GM18505 (cell line): ENCODE measurements at regions not wholly inside any gene's neighbourhood (a gene's known extent, or its start where the extent isn't known, plus 50 kb on each side); places are given as distances from the start of the nearest gene placed in this dataset.

ENCODE experiments used
- ATAC-seq: cut with Tn5 transposase; IDR thresholded peaks from one replicate; pipeline ENCODE4 v1.9.1; 2021; ENCODE audit not compliant: unreplicated experiment
- POLR2A ChIP-seq: IDR thresholded peaks from 4 replicates; pipeline ENCODE4 v1.6.1; 2011; ENCODE audit warnings: borderline replicate concordance; ENCODE audit not compliant: insufficient read depth, insufficient read length; ENCODE audit errors: extremely low read depth

GRCh38 chr10:105356626-105357025, 715.5 kb downstream of the SORCS3 start:
- ATAC-seq: no peak
- TF ChIP-seq POLR2A: no peak

GRCh38 chr10:105354010-105354409, 712.9 kb downstream of the SORCS3 start:
- TF ChIP-seq POLR2A: no peak
- no peak for ATAC-seq

GRCh38 chr10:105352827-105353226, 711.7 kb downstream of the SORCS3 start:
- no peak for ATAC-seq

GRCh38 chr10:105352281-105352680, 711.2 kb downstream of the SORCS3 start:
- ATAC-seq: no peak
- TF ChIP-seq POLR2A: no peak

More at GRCh38 chr10:105352827-105353226, 711.7 kb downstream of the SORCS3 start:
- no peak for TF ChIP-seq POLR2A

GRCh38 chr10:105351187-105351586, 710.1 kb downstream of the SORCS3 start:
- ATAC-seq: no peak
- no peak for TF ChIP-seq POLR2A

- ATAC-seq: no peak
- no peak for TF ChIP-seq POLR2A
Measured at GRCh38 chr10:105347487-105347886, 706.4 kb downstream of the SORCS3 start.

GRCh38 chr10:105342606-105343005, 701.5 kb downstream of the SORCS3 start:
- no peak for TF ChIP-seq POLR2A
- no peak for ATAC-seq

- TF ChIP-seq POLR2A: no peak
- no peak for ATAC-seq
Measured at GRCh38 chr10:105339669-105340068, 698.6 kb downstream of the SORCS3 start.

GRCh38 chr10:105328503-105329133, 687.5 kb downstream of the SORCS3 start:
- TF ChIP-seq POLR2A: no peak
- no peak for ATAC-seq
